Tibial nerve (tissue), 4 donors: ENCODE measurements at regions not wholly inside any gene's neighbourhood (a gene's known extent, or its start where the extent isn't known, plus 50 kb on each side); places are given as distances from the start of the nearest gene placed in this dataset.

Experiments
- DNase-seq, 2 donors: peaks; one replicate each; pipeline ENCODE4 v3.0.0-alpha.2; 2019; ENCODE audit warnings: low spot score in 2 of 2
- H3K27ac ChIP-seq, 4 donors: fragments of 200-600 bp; sonication (generic) in 3 of 4; one replicate each; pipeline ENCODE4 v1.5.1; 2017 to 2019; ENCODE audit warnings: mild to moderate bottlenecking in 1 of 4
- H3K27me3 ChIP-seq, 2 donors: fragments of 200-600 bp; sonication (generic) in 1 of 2; one replicate each; pipeline versions ENCODE4 v1.5.1 to v1.6.0; 2017 to 2019
- H3K36me3 ChIP-seq, 3 donors: fragments of 200-600 bp; sonication (generic); one replicate each; pipeline ENCODE4 v1.5.1; 2018 to 2019
- H3K4me1 ChIP-seq, 4 donors: fragments of 200-600 bp; sonication (generic) in 3 of 4; one replicate each; pipeline ENCODE4 v1.5.1; 2017 to 2019
- H3K4me3 ChIP-seq, 4 donors: fragments of 200-600 bp; sonication (generic) in 3 of 4; one replicate each; pipeline ENCODE4 v1.5.1; 2017 to 2019; ENCODE audit warnings: mild to moderate bottlenecking in 1 of 4, moderate library complexity in 1 of 4
- H3K9me3 ChIP-seq, 4 donors: fragments of 200-600 bp; sonication (generic) in 3 of 4; one replicate each; pipeline ENCODE4 v1.5.1; 2017 to 2019
- CTCF ChIP-seq, 5 experiments: fragments of 200-600 bp in 3 of 5; fragments of 450-650 bp in 2 of 5; sonication (generic) in 3 of 5; IDR thresholded peaks; one replicate each; pipeline ENCODE4 v1.5.1; 2016 to 2019; ENCODE audit warnings: antibody characterized with exemption in 5 of 5, mild to moderate bottlenecking in 3 of 5, moderate library complexity in 2 of 5
- EP300 ChIP-seq, 2 donors: sonication (generic); formaldehyde crosslinking; IDR thresholded peaks; one replicate each; pipeline ENCODE4 v1.6.1; 2017; ENCODE audit warnings: antibody characterized with exemption in 2 of 2, mild to moderate bottlenecking in 1 of 2
- POLR2A ChIP-seq, 2 donors: fragments of 450-650 bp; IDR thresholded peaks; one replicate each; pipeline ENCODE4 v1.6.1; 2017; ENCODE audit warnings: antibody characterized with exemption in 2 of 2, mild to moderate bottlenecking in 2 of 2, moderate library complexity in 2 of 2
- WGBS, 2 donors: methylation state at CpG; one replicate each; pipeline ENCODE4 v1.1.5; 2018; 5-methylcytosine and 5-hydroxymethylcytosine counted together

GRCh38 chr1:21355956-21356355 is 65.7 kb upstream of the ECE1 start:
- H3K27me3 ChIP-seq: no peaks in the 10 kb centered on the region
- DNase-seq: no peak
- no peaks in the 10 kb centered on the region for H3K36me3 ChIP-seq
- TF ChIP-seq POLR2A (IDR thresholded peaks at IDR 0.05) (no peak), CTCF (IDR thresholded peaks at IDR 0.05) (no peak), EP300 (IDR thresholded peaks at IDR 0.05) (no peak)
- no peak overlapping the region for H3K4me3 ChIP-seq
- H3K4me1 ChIP-seq: no peaks in the 10 kb centered on the region
- no peak overlapping the region for H3K27ac ChIP-seq
- WGBS, 2 donors: 76 to 89% methylated on average over 5 to 6 of the region's 6 CpGs
- H3K9me3 ChIP-seq: no peaks in the 10 kb centered on the region

GRCh38 chr1:21352586-21352985 is 62.3 kb upstream of the ECE1 start:
- TF ChIP-seq EP300 (IDR thresholded peaks at IDR 0.05) (no peak), CTCF (IDR thresholded peaks at IDR 0.05) (no peak), POLR2A (IDR thresholded peaks at IDR 0.05) (no peak)
- no peak for DNase-seq
- Histone ChIP-seq H3K4me1 (no peaks in the 10 kb centered on the region), H3K4me3 (no peak overlapping the region), H3K36me3 (no peaks in the 10 kb centered on the region), H3K9me3 (no peaks in the 10 kb centered on the region), H3K27ac (no peak overlapping the region), H3K27me3 (no peaks in the 10 kb centered on the region)

- 66 to 70% methylated on average over 6 of the region's 6 CpGs for WGBS, 2 donors
- Histone ChIP-seq H3K27me3 (no peaks in the 10 kb centered on the region), H3K4me3 (no peak overlapping the region), H3K9me3 (no peaks in the 10 kb centered on the region), H3K36me3 (no peaks in the 10 kb centered on the region), H3K4me1 (no peaks in the 10 kb centered on the region), H3K27ac (no peak overlapping the region)
- no peak for DNase-seq
- TF ChIP-seq POLR2A (IDR thresholded peaks at IDR 0.05): no peak
Observed at GRCh38 chr1:21351901-21352300, 61.6 kb upstream of the ECE1 start.

- Histone ChIP-seq H3K9me3 (no peaks in the 10 kb centered on the region), H3K27ac (no peak overlapping the region), H3K4me1 (peaks cover 0 to 6% (median 2%) of the 10 kb centered on the region in 4 donors), H3K27me3 (no peaks in the 10 kb centered on the region), H3K36me3 (no peaks in the 10 kb centered on the region), H3K4me3 (no peak overlapping the region)
- no peak for TF ChIP-seq EP300 (IDR thresholded peaks at IDR 0.05)
- no peak for TF ChIP-seq CTCF (IDR thresholded peaks at IDR 0.05)
- no peak for TF ChIP-seq POLR2A (IDR thresholded peaks at IDR 0.05)
- 71 to 74% methylated on average over 11 of the region's 11 CpGs for WGBS, 2 donors
- DNase-seq: no peak
Observed at GRCh38 chr1:21350202-21350885, 60.1 kb upstream of the ECE1 start.

GRCh38 chr1:21349693-21350092 is 59.4 kb upstream of the ECE1 start:
- no peak overlapping the region for H3K27ac ChIP-seq

More at GRCh38 chr1:21349693-21350092, 59.4 kb upstream of the ECE1 start:
- TF ChIP-seq CTCF (IDR thresholded peaks at IDR 0.05): no peak
- TF ChIP-seq POLR2A (IDR thresholded peaks at IDR 0.05): no peak
- no peak for TF ChIP-seq EP300 (IDR thresholded peaks at IDR 0.05)
- Histone ChIP-seq H3K36me3 (no peaks in the 10 kb centered on the region), H3K4me3 (no peak overlapping the region), H3K9me3 (no peaks in the 10 kb centered on the region), H3K4me1 (peaks cover 0 to 6% (median 2%) of the 10 kb centered on the region in 4 donors), H3K27me3 (peaks cover 0 to 2% of the 10 kb centered on the region in 2 donors)
- 80 to 84% methylated on average over 3 of the region's 3 CpGs for WGBS, 2 donors
- no peak for DNase-seq
